ENCODE measurements at regions not wholly inside any gene's neighbourhood (a gene's known extent, or its start where the extent isn't known, plus 50 kb on each side); places are given as distances from the start of the nearest gene placed in this dataset.

DNA sequence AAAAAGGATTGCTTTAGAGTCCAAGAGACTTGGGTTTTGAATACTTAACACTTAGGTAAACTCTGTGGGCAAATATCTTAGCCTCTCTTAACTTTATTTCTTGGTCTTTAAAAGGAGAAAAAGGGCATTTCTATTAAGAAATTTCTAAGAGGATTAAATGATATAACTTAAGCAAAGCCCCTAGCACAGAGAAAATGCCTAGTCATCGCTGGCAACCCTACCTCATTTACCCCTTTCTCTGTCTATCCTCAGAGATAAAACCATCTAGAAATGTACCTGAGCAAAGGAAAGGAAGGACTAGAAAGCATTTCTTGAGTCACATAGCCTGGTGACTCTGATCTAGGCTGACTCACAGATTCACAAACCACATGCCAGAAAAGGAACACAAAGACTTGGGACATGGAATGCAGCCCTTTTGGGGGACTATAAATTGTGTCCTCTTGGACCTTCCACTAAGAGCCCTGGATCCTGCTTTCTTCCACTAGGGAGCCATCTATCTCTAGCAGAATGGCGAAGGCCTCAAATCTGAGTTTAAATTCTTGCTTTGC is 120.6 kb downstream of the FOXD1 start:
- TF ChIP-seq, protein P1, sequence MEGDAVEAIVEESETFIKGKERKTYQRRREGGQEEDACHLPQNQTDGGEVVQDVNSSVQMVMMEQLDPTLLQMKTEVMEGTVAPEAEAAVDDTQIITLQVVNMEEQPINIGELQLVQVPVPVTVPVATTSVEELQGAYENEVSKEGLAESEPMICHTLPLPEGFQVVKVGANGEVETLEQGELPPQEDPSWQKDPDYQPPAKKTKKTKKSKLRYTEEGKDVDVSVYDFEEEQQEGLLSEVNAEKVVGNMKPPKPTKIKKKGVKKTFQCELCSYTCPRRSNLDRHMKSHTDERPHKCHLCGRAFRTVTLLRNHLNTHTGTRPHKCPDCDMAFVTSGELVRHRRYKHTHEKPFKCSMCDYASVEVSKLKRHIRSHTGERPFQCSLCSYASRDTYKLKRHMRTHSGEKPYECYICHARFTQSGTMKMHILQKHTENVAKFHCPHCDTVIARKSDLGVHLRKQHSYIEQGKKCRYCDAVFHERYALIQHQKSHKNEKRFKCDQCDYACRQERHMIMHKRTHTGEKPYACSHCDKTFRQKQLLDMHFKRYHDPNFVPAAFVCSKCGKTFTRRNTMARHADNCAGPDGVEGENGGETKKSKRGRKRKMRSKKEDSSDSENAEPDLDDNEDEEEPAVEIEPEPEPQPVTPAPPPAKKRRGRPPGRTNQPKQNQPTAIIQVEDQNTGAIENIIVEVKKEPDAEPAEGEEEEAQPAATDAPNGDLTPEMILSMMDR (conservative IDR thresholded peaks at IDR 0.05; ENCODE audit: low read length): no peak
- no peak for TF ChIP-seq EZH2phosphoT487 (IDR thresholded peaks at IDR 0.05; ENCODE audit: borderline replicate concordance, low read depth, low read length)
